ENCODE measurements at regions not wholly inside any gene's neighbourhood (a gene's known extent, or its start where the extent isn't known, plus 50 kb on each side); places are given as distances from the start of the nearest gene placed in this dataset.

DNA sequence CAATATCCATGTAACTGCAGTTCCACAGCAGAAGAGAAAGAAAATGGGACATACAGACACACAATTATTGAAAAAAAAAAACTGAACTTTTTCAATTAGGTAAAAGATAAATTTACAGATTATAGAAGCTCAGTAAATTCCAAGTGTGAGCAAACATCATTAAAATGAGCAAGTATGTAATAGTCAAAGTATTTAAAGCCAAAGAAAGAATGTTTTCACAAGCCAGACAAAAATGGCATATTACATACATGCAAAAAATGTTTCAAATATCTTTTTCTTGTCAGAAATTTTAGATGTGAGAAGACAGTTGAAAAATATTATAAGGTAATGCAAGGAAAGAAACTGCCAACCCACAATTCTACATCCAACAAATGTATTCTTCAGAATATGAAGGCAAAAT, 150.2 kb upstream of the AKR1E2 start:
- no peak for TF ChIP-seq EZH2 (IDR thresholded peaks at IDR 0.05; ENCODE audit: borderline replicate concordance, low read depth, low read length, severe bottlenecking)
- no peak for TF ChIP-seq CTCF (IDR thresholded peaks at IDR 0.05; ENCODE audit: borderline replicate concordance, extremely low read depth, low read length, poor library complexity, severe bottlenecking)

Data from DND-41 (cell line).